ENCODE measurements at regions not wholly inside any gene's neighbourhood (a gene's known extent, or its start where the extent isn't known, plus 50 kb on each side); places are given as distances from the start of the nearest gene placed in this dataset.
"Not testable (repeated sequence)": the region's sequence is repeated elsewhere in the genome, so short reads cannot be mapped to it uniquely, and the experiment has no call there.

DNA sequence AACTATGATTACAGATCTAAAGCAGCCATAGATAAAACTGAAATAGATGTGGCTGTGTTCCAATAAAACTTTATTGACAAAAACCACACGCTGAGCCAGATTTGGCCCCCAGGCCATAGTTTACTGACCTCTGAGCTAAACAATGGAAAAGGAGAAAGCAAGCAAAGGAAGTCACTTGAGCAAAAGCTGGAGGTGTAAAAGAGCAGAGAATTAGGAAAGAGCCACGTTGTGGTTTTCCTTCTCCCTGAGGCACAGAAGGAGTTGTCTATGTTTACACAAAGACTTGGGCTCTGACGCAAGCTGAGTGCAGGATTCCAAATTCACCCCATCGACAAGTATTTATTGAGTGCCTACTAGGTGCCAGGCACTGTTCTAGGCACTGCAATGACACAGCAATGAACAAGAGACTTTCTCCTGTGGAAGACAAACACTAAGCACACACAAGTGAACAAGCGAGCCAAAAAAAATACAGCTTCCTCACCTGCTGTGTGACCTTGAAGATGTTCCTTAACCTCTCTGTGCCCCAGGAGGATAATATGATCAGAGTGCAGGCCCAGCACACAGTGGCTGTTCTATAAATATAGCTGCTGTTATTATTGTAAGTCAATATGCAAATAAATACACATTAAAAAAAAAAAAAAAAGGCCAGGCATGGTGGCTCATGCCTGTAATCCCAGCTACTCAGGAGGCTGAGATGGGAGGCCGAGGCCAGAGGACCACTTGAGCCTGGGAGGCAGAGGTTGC, 75.4 kb upstream of the PTPN1 start:
- DNase-seq (ENCODE audit: low read depth in 4 of 4, low spot score in 2 of 4) = no peak

DNA sequence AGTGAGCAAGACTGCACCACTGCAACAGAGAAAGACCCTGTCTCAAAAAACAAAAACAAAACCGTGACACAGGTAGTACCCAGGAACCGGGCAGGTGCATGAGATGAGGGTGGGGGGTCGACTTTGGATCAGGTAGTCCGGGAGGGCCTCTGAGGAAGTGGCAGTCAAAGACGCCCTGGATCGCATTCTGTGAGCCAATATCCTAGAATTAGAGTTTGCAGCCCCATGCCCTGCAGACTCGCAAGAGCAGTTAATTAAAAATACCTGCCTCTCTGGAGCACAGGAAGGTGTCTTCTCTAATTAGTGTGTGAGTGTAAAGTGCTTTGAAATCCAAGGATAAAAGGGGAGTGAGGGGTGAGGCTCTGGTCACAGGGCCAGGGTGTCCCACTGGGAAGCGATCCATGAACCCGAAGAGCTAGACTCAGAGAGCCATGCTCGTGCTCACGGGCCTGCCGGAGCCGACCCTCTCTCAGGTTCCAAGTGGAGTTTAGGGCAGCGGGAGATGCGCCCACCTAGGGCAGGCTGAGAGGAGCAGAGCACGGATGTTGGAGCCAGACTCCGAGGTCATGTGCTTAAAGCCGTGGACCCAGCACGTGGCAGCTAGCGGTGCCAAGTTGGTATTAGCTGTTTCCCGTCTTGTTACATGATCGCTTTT, 74.7 kb upstream of the PTPN1 start:
- no peak for DNase-seq (ENCODE audit: low read depth in 4 of 4, low spot score in 2 of 4)

DNA sequence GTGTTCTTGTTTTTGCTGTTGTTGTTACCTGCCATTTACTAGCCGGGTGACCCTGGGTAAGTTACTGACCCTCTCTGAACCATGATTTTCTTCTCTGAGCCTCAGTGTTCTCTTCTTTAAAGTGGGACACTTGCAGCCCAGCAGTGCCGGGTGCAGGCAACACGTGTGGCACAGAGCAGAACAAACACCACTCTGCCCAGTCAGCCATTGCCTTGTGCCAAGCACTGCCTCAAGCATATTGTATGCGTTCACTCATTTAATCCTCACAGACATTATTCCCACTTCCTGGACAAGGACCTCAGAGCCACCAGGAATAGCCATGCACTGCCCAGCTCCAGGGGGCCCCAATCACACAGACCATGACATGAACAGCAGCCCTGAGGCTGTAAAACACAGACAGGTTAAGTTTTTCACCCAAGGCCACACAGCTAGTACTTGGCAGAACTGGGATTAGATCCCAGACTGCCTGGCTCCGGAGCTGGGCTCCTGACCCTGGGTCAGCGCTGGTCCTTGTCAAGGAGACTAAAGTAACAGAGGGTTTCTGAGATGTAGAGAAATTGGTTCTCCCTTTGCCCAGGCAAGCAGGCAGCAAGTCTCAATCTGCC, 74.0 kb upstream of the PTPN1 start:
- no peak for DNase-seq (ENCODE audit: low read depth in 4 of 4, low spot score in 2 of 4)

DNA sequence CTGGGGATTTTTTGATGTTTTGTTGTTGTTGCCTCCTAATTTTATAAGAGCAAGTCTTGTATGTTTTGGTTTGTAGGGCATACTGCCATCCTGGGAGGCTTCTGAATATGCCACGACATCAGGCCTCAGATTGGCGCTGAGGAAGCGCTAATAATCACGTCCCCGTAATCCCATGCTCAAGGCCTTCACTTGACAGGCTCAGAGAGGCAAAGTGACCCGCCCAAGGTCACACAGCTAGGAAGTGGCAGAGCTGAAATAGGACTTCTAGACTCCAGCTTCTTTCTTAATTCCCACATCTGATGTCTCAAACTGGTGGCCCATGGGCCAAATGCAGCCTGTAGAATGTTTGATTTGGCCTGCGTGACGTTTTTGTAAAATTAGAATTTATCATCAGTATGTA, 73.5 kb upstream of the PTPN1 start:
- no peak for DNase-seq (ENCODE audit: low read depth in 4 of 4, low spot score in 2 of 4)

DNA sequence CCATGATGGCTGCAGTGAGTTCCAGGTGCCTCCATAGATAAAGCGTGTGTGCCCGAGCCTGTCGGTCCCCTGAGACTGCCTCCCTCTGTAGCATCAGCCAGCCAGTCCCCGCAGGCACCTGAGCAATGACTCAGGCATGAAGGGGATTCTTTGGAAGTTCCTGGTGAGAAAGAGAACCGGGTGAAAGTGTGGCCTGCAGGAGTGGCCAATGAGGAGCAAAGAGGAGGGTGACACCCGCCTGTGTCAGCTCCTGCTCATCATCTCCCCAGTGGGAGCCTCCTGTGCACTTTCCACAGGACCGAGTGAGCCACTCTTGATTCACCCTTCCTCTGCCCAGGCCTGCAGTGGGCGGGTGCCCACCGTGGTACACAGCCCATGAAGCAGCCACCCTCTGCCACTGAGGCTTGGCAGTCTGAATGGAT, 71.2 kb upstream of the PTPN1 start:
- DNase-seq (ENCODE audit: low read depth in 4 of 4, low spot score in 2 of 4) = no peak

DNA sequence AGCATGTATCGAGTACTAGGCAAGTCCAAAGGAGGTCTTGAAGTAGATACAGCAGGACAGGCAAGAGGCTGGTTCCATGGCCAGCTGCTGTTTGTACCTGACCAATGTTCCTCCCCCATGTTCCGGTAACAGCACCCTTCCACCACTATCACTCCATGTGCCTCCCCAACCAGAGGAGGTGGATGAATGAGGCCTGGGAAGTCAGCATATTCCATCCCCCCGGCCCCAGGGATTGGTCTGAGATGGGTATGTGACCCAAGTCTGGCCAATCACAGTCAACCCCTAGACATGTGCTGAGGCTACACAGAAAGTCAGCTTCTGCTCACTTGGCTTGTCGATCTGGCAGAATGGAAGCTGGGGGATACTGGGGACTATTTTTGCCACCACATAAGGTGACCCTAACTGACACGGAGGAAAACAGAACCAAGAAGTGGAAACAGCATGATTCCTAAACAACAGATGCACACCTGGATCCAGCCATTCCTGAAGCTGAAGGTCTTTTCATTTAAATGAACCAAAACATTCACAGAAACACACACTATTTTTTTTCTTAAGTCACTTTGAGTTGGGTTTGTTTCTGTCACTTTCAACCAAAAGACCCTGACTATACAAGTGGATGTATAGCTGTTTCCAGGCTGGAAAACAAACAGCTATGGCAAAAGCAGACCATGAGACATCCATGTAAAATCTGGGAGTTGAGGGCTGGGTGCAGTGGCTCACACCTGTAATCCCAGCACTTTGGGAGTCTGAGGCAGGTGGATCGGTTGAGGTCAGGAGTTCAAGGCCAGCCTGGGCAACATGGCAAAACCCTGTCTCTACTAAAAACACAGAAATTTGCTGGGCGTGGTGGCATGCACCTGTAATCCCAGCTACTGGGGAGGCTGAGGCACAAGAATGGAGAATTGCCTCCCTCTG, 70.4 kb upstream of the PTPN1 start:
- no peak for DNase-seq (ENCODE audit: low read depth in 4 of 4, low spot score in 2 of 4)

DNA sequence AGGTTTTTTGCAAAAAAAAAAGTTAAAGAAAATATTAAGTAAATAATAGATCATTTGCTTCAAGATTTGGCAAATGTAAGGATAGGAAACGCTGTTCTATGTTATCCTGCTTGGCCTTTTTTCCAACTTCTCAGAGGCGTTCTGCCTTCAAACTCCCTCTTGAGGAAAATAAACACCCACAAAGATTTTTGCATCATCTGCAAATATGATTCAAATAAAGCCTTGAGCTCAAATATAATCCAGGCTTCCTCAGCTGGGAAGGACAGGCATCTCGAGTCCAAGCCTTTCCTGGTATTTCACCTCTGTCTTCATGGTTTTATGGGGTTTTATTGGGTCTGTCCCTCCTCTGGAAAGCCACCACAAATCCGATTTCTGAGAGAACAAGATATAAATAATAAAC, 67.7 kb upstream of the PTPN1 start:
- DNase-seq (ENCODE audit: low read depth in 4 of 4, low spot score in 2 of 4) = no peak

DNA sequence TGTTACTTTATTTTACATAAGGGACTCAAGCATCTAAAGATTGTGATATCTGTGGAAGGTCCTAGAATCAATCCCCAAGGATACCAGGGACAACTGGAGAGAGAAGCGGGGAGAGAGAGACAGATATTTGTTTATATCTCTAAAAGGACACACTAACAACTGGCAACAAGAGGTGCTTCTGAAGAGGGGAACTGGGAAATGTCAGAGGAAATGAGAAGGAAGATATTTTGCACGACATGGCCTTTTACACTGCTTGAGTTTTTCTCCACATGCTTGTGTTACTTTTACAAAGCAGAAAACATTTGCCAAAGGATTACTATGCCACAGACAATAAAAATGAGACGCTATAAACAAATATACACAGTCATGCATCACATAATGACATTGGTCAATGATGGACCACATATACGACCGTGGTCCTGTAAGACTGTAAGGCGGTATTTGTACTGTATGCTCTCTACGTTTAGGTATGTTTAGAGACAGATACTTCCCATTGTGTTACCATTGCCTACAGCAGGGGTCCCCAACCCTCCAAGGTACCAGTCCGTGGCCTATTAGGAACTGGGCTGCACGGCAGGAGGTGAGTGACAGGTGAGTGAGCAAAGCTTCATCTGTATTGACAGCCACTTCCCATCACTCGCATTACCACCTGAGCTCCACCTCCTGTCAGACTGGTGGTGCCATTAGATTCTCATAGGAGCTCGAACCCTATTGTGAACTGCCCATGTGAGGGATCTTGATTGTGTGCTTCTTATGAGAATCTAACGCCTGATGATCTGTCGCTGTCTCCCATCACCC, 64.6 kb upstream of the PTPN1 start:
- no peak for DNase-seq (ENCODE audit: low read depth in 4 of 4, low spot score in 2 of 4)

DNA sequence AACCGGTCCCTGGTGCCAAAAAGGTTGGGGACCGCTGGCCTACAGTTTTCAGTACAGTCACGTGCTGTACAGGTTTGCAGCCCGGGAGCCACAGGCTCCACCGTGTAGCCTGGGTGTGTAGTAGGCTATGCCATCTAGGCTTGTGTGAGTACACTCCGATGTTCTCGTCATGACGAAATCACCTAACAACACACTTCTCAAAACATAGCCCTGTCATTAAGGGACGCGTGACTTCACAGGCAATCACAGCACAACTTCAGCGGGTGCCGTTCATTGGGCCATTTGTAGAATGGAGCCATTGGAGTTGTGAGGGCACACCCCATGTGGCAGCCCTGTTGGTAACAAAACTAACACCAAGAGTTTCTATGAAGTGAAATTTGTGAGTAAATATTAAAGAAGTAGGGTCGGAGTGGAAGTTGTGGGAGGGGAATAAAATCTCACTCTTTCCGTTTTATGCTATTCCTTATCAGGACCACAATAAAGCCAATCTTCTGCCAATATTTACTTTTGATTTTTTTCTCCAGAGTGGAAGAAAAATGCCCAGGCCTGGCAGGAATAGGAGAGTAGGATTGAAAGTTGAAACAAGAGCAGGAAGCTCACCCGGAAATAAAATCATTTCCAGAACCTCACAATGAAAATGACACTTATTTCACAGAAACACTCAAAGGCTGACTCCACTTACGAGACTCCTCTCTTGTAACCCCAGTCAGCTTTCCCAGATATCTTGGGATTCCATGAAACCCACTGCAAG, 63.7 kb upstream of the PTPN1 start:
- DNase-seq (ENCODE audit: low read depth in 4 of 4, low spot score in 2 of 4) = no peak

DNA sequence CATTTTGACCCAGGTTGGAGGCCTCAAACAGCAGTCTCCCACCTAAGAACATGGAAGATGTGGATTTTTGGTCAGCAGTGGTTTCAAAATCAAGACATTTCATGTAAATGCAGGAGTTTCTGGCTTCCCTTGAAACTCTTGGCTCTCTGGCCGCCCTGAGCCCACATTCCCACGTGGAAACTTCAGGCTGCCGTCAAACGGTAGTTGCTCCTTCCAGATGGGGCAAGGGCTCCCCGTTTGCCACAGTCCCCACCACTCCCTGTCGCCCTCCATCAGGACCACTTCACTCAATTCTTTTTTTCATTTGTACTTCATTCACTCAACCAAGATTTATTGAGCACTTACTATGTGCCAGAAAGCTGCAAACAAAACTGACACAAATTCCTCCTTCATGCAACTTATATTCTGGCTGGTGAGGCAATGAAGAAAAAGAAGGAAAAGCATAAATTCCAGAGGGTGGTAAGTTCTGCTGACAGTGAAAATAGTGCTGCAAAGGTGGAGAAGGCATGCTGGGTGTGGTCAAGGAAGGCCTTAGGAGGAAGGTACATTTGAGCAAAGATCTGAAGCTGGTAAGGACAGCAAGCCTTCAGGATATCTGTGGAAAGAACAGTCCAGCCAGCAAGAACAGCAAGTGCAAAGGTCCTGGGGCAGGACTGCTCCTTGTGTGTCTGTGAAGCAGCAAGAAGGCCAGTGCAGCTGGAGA, 62.9 kb upstream of the PTPN1 start:
- DNase-seq (ENCODE audit: low read depth in 4 of 4, low spot score in 2 of 4) = no peak

DNA sequence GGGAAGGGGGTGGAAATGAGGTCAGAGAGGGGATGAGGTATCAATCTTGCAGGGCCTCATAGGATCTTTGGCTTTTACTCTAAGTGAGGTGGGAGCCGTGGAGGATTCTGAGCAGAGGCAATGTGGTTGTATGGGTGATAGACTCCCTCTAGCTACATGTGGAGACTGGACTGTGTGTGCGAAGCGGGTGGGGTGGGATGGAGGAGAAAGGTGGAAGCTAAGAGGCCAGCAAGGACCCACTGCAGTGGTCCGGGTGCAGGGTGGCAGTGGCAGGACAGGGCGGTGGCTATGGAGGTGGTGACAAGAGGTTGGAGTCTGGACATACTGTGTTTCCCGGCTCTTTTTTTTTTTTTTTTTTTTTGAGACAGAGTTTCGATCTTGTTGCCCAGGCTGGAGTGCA, 62.4 kb upstream of the PTPN1 start:
- DNase-seq (ENCODE audit: low read depth in 4 of 4, low spot score in 2 of 4) = no peak

DNA sequence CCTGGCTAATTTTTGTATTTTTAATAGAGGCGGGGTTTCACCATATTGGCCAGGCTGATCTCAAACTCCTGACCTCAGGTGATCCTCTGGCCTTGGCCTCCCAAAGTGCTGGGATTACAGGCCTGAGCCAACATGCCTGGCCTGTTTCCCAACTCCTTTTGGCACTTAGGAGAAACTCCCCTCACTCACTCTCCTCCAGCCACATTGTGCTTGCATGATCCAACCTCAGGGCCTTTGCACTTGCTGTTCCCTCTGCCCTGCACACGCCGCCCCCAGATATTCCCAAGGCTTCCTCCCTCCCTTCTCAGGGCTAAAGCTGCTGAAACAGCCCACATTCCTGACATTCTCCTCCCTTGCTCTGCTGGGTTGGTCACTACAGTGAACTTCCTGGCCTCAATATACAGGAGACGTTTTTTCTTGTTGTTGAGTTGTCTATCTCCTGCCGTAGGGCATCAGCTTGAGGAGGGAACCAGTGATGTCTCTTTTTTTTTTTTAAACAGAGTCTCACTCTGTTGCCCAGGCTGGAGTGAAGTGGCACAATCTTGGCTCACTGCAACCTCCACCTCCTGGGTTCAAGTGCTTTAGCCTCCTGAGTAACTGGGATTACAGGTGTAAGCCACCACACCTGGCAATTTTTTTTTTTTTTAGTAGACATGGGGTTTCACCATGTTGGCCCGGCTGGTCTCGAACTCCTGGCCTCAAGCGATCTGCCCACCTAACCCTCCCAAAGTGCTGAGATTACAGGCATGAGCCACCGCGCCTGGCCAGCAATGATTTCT, 61.4 kb upstream of the PTPN1 start:
- DNase-seq (ENCODE audit: low read depth in 4 of 4, low spot score in 2 of 4) = not testable (repeated sequence)

DNA sequence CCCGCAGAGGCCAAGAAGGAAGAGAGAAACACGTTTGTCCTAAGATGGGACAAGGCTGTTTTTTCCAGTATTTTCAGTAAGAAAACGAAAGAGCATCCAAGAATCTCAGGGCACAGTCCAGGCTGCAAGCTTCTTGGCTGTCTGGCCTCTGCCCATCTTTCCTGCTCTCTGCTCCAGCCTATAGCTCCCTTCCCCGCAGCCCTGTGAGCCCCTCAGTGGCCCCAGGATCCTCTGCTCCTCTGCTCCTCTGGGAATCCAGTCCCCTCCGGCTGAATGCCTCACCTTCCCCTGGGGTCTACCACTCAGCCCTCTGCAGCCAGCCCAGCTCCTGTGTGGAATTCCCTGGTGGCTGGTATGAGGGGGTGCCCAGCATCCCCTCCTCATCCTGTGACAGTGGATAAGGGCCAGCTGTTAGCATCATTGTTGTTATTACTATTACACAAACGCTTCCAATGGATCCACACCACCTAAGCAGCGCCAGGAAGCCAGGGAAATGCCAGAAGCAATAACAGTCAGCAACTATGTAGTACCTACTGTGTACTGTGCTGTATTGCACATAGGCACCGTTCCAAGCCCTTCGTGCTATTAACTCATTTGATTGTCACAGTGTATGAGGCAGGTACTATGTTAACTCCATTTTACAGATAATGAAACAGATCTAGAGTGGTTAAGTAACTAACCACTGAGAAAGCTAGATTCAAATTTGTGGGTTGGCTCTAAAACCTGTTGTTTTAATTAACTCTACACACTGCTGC, 60.3 kb upstream of the PTPN1 start:
- DNase-seq (ENCODE audit: low read depth in 4 of 4, low spot score in 2 of 4) = no peak

DNA sequence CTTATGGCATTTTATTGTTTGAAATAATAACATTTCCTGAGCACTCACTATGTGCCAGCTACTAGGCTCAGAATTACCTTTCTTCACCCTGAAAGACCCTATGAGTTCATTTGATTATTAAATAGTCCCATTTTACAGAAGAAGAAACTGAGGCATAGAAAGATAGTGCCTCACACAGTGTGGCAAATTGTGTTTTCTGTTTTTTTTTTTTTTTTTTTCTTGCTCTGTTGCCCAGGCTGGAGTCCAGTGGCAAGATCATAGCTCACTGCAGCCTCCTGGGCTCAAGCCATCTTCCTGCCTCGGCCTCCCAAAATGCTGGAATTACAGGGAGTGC, 59.7 kb upstream of the PTPN1 start:
- DNase-seq (ENCODE audit: low read depth in 4 of 4, low spot score in 2 of 4) = no peak

DNA sequence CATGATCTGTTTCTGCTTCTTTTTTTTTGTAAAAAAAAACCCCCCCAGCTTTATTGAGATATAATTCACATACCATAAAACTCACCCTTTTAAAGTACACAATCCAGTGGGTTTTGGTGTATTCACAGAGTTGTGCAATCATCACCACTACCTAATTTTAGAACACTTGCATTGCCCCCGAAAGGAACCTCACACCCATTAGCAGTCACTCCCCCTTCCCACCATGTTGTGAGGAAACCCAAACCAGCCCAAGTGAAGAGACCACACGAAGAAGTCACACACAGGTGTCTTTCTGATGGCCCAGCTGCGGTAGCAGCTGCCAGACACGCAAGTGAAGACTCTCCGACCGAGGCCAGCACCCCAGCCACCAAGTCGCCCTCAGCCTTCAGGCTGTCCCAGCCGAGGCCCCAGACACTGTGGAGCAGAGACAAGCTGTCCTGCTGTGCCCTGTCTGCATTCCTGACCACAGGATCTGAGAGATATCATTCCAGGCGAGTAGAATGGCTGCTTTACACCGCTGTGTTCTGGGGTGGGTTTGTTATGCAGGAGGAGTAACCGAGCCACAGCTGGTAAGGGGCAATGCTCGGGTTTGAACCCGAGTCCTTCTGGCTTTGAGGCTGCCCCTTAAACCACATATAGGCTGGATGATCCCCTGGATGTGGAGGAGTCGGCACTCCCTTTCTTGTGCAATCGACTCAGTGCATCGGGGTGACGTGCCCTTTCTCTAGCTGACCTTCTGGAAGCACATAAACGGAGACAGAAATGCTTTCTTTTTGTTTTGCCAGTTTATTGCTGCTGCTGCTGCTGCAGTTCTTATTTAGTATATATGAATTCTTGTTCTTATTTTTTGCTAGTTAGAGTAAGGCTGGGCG, 59.1 kb upstream of the PTPN1 start:
- DNase-seq (ENCODE audit: low read depth in 4 of 4, low spot score in 2 of 4) = no peak

DNA sequence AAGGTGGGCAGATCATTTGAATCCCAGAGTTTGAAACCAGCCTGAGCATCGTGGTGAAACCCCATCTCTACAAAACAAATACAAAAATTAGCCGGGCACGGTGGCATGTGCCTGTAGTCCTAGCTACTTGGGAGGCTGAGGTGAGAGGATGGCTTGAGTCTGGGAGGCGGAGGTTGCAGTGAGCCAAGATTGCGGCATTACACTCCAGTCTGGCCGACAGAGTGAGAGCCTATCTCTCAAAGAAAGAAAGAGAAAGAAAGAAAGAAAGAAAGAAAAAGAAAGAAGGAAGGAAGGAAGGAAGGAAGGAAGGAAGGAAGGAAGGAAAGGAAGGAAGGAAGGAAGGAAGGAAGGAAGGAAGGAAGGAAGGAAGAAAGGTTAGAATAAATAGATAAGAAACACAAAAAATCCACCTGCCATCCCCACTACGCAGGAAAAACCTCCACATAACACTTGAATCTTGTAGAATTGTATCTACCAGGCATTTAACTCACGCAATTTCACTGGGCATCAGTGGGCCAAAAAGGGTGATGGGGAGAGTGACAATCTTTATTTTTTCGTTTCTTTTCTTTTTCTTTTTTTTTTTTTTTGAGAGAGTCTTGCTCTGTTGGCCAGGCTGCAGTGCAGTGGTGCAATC, 58.3 kb upstream of the PTPN1 start:
- not testable (repeated sequence) for DNase-seq (ENCODE audit: low read depth in 4 of 4, low spot score in 2 of 4)

Data from left renal cortex interstitium (tissue), 4 donors.